Sigmoid colon (tissue), 6 donors: ENCODE measurements at regions not wholly inside any gene's neighbourhood (a gene's known extent, or its start where the extent isn't known, plus 50 kb on each side); places are given as distances from the start of the nearest gene placed in this dataset.

Experiments used
- DNase-seq: peaks from one replicate; pipeline ENCODE4 v3.0.0-alpha.2; 2019
- H3K27ac ChIP-seq, 4 donors: fragments of 200-600 bp; sonication (generic); one replicate each; pipeline ENCODE4 v1.5.1; 2016 to 2019; ENCODE audit warnings: mild to moderate bottlenecking in 1 of 4
- H3K27me3 ChIP-seq, 3 donors: fragments of 200-600 bp; sonication (generic); one replicate each; pipeline ENCODE4 v1.5.1; 2019; ENCODE audit warnings: mild to moderate bottlenecking in 1 of 3
- H3K36me3 ChIP-seq, 4 donors: fragments of 200-600 bp; sonication (generic); one replicate each; pipeline ENCODE4 v1.5.1; 2016 to 2019
- H3K4me1 ChIP-seq, 4 donors: fragments of 200-600 bp; sonication (generic); one replicate each; pipeline ENCODE4 v1.5.1; 2017 to 2019
- H3K4me3 ChIP-seq, 4 donors: fragments of 200-600 bp; sonication (generic); one replicate each; pipeline ENCODE4 v1.5.1; 2017 to 2019; ENCODE audit warnings: mild to moderate bottlenecking in 2 of 4, moderate library complexity in 1 of 4
- H3K9me3 ChIP-seq, 4 donors: fragments of 200-600 bp in 3 of 4; sonication (generic) in 3 of 4; one replicate each; pipeline versions ENCODE4 v1.5.1 to v1.6.1; 2013 to 2019
- EP300 ChIP-seq, 4 donors: sonication (generic); formaldehyde crosslinking; IDR thresholded peaks; one replicate each; pipeline ENCODE4 v1.6.1; 2017; ENCODE audit warnings: antibody characterized with exemption in 4 of 4
- POLR2A ChIP-seq, 2 donors: fragments of 450-650 bp; IDR thresholded peaks; one replicate each; pipeline ENCODE4 v1.6.1; 2016; ENCODE audit warnings: antibody characterized with exemption in 2 of 2, mild to moderate bottlenecking in 2 of 2, moderate library complexity in 2 of 2
- POLR2AphosphoS5 ChIP-seq, 4 donors: sonication (generic); formaldehyde crosslinking; IDR thresholded peaks; one replicate each; pipeline ENCODE4 v1.6.1; 2017; ENCODE audit warnings: antibody characterized with exemption in 4 of 4
- WGBS, 2 donors: extraction: QIAGEN DNeasy Blood & Tissue Kit; methylation state at CpG; one replicate each; pipeline ENCODE4 v1.1.7; 2013; 5-methylcytosine and 5-hydroxymethylcytosine counted together
- intact Hi-C: fragments of 100-400 bp; cut with DNase I; formaldehyde crosslinking; loops from one replicate; pipeline ENCODE4 v1.15.1; 2023
- TF ChIP-seq, protein P1 (sequence below), 4 experiments: fragments of 450-650 bp in 3 of 4; fragments of 200-600 bp in 1 of 4; IDR thresholded peaks; one replicate each; pipeline ENCODE4 v1.5.1; 2016 to 2019; ENCODE audit warnings: antibody characterized with exemption in 4 of 4, mild to moderate bottlenecking in 3 of 4, moderate library complexity in 2 of 4
- donor health status: healthy with polysubstance abuse.
- donor health status: healthy.

DNA sequence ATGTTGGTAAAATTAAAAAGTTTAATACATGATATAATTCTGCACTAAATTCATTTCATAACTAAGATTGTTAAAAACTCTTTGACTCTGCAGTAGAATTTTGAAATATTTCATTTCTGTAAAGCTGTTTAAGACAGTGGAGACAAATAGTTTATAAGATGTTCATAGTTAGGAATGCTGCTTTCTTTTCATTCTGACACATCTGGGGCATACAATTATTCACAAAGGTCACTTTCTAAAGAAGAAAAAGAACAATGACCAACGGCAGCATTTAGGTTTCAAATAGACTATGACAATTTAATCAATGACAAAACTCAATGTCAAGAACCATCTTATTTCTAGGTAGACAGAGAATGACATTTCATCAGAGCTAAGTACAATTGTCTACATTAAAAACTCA lies 1422.1 kb downstream of the PCDH9 start:
- Histone ChIP-seq H3K27ac (no peak overlapping the region), H3K4me1 (no peaks in the 10 kb centered on the region), H3K27me3 (no peaks in the 10 kb centered on the region), H3K9me3 (no peaks in the 10 kb centered on the region), H3K4me3 (no peak overlapping the region), H3K36me3 (no peaks in the 10 kb centered on the region)
- intact Hi-C loops: no loop called here
- no peak for DNase-seq
- TF ChIP-seq POLR2A (IDR thresholded peaks at IDR 0.05) (no peak), EP300 (IDR thresholded peaks at IDR 0.05) (no peak), POLR2AphosphoS5 (IDR thresholded peaks at IDR 0.05) (no peak)
- TF ChIP-seq, protein P1, sequence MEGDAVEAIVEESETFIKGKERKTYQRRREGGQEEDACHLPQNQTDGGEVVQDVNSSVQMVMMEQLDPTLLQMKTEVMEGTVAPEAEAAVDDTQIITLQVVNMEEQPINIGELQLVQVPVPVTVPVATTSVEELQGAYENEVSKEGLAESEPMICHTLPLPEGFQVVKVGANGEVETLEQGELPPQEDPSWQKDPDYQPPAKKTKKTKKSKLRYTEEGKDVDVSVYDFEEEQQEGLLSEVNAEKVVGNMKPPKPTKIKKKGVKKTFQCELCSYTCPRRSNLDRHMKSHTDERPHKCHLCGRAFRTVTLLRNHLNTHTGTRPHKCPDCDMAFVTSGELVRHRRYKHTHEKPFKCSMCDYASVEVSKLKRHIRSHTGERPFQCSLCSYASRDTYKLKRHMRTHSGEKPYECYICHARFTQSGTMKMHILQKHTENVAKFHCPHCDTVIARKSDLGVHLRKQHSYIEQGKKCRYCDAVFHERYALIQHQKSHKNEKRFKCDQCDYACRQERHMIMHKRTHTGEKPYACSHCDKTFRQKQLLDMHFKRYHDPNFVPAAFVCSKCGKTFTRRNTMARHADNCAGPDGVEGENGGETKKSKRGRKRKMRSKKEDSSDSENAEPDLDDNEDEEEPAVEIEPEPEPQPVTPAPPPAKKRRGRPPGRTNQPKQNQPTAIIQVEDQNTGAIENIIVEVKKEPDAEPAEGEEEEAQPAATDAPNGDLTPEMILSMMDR (IDR thresholded peaks at IDR 0.05): no peak
- WGBS, 2 donors: 71% methylated on average over 1 of the region's 1 CpG

DNA sequence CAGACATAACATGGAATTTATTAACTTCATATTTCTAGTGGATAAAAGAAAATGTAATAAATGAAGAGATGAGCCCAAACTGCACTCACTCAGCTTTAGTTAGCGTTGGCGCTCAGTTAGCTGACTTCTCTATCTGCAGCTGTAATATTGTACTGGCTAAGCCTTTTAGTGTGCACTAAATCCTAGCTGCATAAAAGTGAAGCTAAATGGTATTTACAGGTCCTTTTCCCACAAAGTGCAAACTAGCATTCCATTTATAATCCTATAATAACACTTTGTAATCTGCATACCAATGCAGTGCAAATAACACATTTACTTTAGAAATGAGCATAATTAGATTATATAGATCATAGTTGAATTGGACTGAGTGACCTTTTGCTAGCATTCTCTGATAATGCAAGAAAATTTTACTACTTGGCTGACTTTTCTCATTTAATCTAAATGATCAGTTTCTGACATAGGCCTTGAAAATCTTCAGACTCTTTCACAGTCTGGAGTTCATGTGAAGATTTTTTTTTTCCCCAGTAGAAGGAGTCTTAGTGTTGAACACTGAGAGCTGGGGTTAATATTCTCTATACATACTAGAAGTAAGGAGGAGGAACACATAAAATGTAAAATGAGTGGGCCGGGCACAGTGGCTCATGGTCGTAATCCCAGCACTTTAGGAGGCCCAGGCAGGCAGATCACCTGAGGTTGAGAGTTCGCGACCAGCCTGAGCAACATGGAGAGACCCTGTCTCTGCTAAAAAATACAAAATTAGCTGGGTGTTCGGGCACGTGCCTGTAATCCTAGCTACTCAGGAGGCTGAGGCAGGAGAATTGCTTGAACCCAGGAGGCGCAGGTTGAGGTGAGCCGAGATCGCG lies 1426.4 kb downstream of the PCDH9 start:
- H3K4me1 ChIP-seq: no peaks in the 10 kb centered on the region
- H3K27ac ChIP-seq: no peak overlapping the region
- TF ChIP-seq POLR2AphosphoS5 (IDR thresholded peaks at IDR 0.05): no peak
- no peak for TF ChIP-seq POLR2A (IDR thresholded peaks at IDR 0.05)
- TF ChIP-seq, protein P1 (IDR thresholded peaks at IDR 0.05): no peak
- TF ChIP-seq EP300 (IDR thresholded peaks at IDR 0.05): no peak
- no peak overlapping the region for H3K4me3 ChIP-seq
- 85 to 90% methylated on average over 12 of the region's 12 CpGs for WGBS, 2 donors
- H3K36me3 ChIP-seq: no peaks in the 10 kb centered on the region
- H3K9me3 ChIP-seq: no peaks in the 10 kb centered on the region
- H3K27me3 ChIP-seq: no peaks in the 10 kb centered on the region
- DNase-seq: no peak
- intact Hi-C loops: no loop called here

DNA sequence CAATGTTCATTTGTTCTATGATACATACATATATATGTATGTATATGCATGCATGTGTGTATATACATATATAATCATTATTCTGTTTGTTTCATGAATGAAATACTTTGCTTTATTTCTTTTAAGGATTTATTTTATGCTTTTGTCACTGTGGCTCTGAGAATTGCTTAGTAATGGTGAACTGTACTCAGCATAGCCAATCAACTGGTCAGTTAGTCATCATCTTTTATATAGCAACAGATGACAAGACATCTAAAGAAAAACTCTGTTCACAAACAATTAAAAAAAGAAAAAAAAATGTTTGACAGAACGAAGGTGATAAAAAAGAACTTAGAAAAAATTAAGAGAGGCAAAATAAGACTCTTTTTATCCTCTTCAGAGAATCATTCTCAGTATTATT lies 1440.3 kb downstream of the PCDH9 start:
- Histone ChIP-seq H3K27me3 (no peaks in the 10 kb centered on the region), H3K36me3 (no peaks in the 10 kb centered on the region), H3K9me3 (no peaks in the 10 kb centered on the region), H3K4me1 (no peaks in the 10 kb centered on the region), H3K4me3 (no peak overlapping the region), H3K27ac (no peak overlapping the region)
- TF ChIP-seq EP300 (IDR thresholded peaks at IDR 0.05) (no peak), POLR2A (IDR thresholded peaks at IDR 0.05) (no peak), POLR2AphosphoS5 (IDR thresholded peaks at IDR 0.05) (no peak)
- TF ChIP-seq, protein P1 (IDR thresholded peaks at IDR 0.05): no peak
- WGBS, 2 donors: 0 to 73% methylated on average over 1 of the region's 1 CpG
- intact Hi-C loops: no loop called here
- no peak for DNase-seq

DNA sequence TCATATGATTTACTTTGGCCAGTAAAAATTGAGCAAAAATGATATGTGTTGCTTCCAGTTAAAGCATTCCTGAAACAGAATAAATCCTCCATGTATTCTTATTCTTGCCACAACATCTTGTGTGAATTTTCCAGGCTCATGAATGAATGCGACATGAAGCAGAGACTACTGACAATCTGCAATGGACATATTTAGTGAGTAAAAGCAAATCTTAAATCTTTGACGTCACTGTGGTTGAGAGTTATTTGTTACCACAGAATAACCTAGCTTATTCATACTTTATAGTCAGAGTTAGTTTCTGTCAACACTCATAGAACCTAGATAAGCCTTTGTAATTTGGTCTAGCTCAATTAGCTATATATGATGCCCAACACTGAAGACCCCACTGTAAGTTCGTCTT lies 1443.1 kb downstream of the PCDH9 start:
- DNase-seq: no peak
- Histone ChIP-seq H3K27ac (no peak overlapping the region), H3K4me1 (no peaks in the 10 kb centered on the region), H3K36me3 (no peaks in the 10 kb centered on the region), H3K4me3 (no peak overlapping the region), H3K27me3 (no peaks in the 10 kb centered on the region), H3K9me3 (no peaks in the 10 kb centered on the region)
- TF ChIP-seq POLR2AphosphoS5 (IDR thresholded peaks at IDR 0.05) (no peak), EP300 (IDR thresholded peaks at IDR 0.05) (no peak), POLR2A (IDR thresholded peaks at IDR 0.05) (no peak)
- TF ChIP-seq, protein P1 (IDR thresholded peaks at IDR 0.05): no peak
- intact Hi-C loops: no loop called here
- 80 to 91% methylated on average over 3 of the region's 3 CpGs for WGBS, 2 donors
